GM12864 (cell line): ENCODE measurements at regions not wholly inside any gene's neighbourhood (a gene's known extent, or its start where the extent isn't known, plus 50 kb on each side); places are given as distances from the start of the nearest gene placed in this dataset.
"Not testable (repeated sequence)": the region's sequence is repeated elsewhere in the genome, so short reads cannot be mapped to it uniquely, and the experiment has no call there.

Source experiments
- DNase-seq: peaks from one replicate; pipeline ENCODE4 v3.0.0-alpha.2; 2011; ENCODE audit warnings: low read depth
- H3K4me3 ChIP-seq: 2 replicates; pipeline ENCODE4 v1.5.1; 2011; ENCODE audit warnings: mild to moderate bottlenecking, low read depth, low read length, control low read depth
- CTCF ChIP-seq: IDR thresholded peaks from 2 replicates; pipeline ENCODE4 v1.5.1; 2011; ENCODE audit warnings: low read depth, mild to moderate bottlenecking, moderate library complexity, low read length, control low read depth, inconsistent platforms; ENCODE audit errors: missing control alignments

DNA sequence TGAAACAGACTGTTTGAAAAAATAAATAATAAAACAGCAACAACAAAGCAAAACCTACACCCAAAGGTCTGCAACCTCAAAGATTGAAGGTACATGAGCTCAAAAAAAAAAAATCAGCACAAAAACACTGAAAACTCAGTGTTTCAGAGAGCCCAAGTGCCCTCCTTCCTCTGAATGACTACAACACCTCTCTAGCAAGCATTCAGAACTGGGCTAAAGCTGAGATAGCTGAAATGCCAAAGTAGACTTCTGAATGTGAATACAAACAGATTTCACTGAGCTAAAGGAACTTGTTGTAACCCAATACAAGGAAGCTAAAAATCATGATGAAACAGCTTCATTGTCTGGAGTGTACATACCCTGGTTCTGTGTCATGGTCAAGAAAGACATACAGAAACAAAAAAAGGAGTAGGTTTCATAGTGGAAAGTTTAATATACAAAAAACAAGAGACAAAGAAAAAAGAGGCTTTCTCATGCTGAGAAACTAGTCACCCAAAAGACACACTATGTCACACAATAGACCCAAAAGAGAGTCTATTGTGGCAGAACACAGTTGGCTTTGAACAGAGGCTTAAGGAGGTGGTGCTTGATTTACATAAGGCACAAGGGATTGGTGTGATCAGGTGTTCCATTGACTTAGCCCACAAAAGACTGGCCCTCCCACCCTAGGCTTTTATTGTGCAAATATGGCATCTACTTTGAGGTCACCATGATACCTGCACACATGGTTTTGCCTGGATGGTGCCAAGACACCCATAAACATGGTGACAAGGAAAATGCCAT lies 316.6 kb downstream of the KDM5D start:
- TF ChIP-seq CTCF = no peak
- DNase-seq = no peak
- H3K4me3 ChIP-seq = no peak overlapping the region

- not testable (repeated sequence) for H3K4me3 ChIP-seq, DNase-seq
Observed at GRCh38 chrY:19427191-19427590, 317.3 kb downstream of the KDM5D start.

DNA sequence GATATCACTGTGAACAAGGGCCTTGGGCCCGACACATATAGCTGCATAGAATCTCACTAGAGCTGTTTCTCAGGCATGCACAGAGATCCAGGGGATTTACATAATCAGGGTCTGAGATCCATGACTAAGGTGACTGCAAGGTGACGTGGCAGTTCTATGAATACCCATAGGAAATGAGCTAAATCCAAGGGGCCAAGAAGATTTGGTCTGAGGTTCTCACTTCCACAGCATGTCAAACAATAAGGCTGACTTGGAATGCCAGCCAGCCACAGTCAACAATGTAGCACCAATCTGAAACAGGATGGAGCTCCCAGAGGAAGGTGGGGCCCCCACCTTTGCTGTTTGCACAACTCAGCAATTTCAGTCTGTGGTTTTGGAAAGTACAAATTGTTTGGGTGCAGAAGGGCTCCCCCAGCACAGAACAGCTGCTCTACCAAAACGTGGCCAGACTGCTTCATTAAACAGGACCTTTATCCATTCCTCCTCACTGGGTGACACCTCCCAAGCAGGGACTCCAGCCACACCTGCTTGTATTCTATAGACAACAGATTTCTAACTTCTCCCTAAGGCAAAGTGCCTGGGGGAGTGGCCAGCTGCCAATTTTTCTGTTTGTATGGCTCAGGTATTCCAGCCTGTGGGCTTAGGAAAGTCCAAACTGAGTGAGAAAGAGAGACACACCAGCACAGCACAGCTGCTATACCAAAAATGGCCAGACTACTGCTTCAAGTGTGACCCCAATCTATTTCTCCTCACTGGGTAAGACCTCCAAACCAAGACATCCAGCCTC lies 333.4 kb downstream of the KDM5D start:
- DNase-seq = no peak
- no peak overlapping the region for H3K4me3 ChIP-seq
- TF ChIP-seq CTCF = no peak

GRCh38 chrY:19406246-19406645 lies 338.3 kb downstream of the KDM5D start:
- H3K4me3 ChIP-seq = no peak overlapping the region
- no peak for DNase-seq
- TF ChIP-seq CTCF = no peak

DNA sequence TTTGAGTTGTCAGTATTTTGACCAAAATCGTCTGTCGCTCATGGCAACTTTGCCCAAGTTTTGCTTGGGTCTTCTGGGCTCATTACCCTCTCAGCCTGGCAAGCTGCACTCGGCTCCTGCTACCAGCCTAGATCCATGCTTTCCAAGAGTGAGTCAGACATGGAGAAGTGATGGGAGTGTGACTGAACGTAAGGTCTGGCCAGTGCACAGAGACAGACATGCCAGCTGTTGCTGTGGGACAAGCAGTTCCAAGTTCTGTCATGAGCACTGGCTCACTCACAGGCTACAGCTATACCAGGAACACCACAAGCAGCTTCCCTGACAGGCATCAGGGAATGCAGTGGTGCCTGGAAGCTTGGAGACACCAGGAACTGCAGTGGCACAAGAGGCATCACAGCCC lies 338.9 kb downstream of the KDM5D start:
- TF ChIP-seq CTCF = no peak
- DNase-seq = no peak
- no peak overlapping the region for H3K4me3 ChIP-seq

- DNase-seq = no peak
- no peak overlapping the region for H3K4me3 ChIP-seq
- no peak for TF ChIP-seq CTCF
Observed at GRCh38 chrY:19392876-19393275, 351.6 kb downstream of the KDM5D start.

DNA sequence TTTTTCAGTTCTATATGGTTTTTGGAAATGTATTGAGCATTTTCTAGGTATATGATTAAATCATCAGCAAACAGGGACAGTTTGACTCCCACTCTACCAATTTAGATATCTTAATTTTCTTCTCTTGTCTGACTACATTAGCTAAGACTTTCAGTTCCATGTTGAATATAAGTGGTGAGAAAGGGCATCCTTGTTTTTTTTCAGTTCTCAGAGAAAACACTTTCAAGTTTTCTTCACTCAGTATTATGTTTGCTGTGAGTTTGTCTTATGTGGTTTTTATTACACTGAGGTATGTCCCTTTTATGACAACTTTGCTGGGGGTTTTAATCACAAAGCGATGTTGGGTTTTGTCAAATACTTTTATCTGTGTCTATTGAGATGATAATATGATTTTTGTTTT lies 352.6 kb downstream of the KDM5D start:
- DNase-seq = no peak
- TF ChIP-seq CTCF = no peak
- H3K4me3 ChIP-seq = no peak overlapping the region
